GM18505 (cell line): ENCODE measurements at regions not wholly inside any gene's neighbourhood (a gene's known extent, or its start where the extent isn't known, plus 50 kb on each side); places are given as distances from the start of the nearest gene placed in this dataset.
"Not testable (repeated sequence)": the region's sequence is repeated elsewhere in the genome, so short reads cannot be mapped to it uniquely, and the experiment has no call there.

Experiments used
- ATAC-seq: cut with Tn5 transposase; IDR thresholded peaks from one replicate; pipeline ENCODE4 v1.9.1; 2021; ENCODE audit not compliant: unreplicated experiment
- POLR2A ChIP-seq: IDR thresholded peaks from 4 replicates; pipeline ENCODE4 v1.6.1; 2011; ENCODE audit warnings: borderline replicate concordance; ENCODE audit not compliant: insufficient read depth, insufficient read length; ENCODE audit errors: extremely low read depth

DNA sequence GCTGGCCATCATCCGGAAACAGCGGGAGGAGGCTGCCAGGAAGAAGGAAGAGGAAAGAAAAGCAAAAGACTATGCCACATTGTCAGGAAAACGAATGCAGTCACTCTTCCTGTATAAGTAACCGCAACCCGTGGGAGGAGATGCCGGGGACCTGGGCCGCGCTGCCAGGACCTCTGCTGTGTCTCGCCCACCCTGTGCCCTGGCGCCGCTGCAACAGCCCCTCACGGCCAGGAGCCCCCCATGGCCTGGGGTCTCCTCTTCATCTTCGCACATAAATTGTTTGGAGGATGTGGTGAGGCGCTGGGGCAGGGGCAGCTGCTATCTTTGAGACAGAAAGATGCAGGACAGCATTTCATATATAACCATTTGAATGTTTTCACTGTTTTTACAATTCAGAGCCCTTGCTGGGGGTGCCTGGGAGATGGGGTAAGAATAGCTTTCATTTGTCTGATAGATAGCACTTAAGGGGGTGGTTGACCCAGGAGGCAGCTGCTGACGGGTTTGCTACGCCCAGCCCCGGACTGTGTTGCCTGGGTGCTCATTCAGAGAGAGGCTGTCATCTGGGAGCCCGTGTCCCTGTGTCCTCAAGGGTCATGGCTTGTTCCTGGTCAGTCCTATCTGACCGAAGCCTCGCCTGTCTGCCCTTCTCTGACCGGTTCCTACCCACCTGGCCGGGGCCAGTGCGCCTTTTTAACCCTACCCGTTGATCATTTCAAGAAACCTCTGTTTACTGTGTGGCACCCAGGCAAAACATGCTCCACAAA is 1067.7 kb upstream of the COX7C start:
- ATAC-seq = no peak
- TF ChIP-seq POLR2A = no peak

DNA sequence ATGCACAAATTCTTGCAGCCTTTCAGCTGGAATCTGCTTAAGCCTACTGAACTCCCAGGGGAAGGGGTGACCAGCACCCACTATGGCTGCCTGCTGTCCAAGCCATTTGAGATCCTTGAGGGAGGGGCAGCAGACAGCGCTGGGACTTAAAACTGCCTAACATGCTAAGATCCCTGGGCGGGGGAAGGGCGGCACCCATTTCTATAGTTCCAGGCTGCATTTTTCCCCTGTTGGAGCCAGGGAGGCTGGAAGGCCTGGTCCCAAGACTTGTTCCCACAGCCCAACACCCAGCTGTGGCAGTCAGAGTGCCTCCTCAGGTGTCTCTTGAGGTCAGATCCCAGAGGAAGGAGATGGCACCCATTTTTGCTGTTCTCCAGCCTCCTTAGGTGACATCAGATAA is 1061.3 kb upstream of the COX7C start:
- no peak for TF ChIP-seq POLR2A
- no peak for ATAC-seq

DNA sequence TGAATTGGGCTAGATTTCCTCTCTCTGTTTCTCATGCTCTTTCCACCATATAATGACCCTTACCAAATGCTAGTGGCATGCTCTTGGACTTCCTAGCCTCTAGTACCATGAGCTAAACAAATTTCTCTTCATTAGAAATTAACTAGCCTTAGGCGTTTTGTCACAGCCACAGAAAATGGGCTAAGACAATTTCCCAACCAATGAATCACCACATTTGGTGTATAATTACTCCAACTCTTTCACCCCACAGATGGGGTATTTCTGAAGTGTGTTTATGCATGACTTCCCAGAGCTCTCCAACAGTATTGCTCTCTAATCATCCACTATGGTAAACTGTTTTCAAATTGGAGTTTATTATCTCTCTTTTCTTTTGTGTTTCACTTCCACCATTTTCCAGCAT is 1041.1 kb upstream of the COX7C start:
- no peak for ATAC-seq
- no peak for TF ChIP-seq POLR2A

DNA sequence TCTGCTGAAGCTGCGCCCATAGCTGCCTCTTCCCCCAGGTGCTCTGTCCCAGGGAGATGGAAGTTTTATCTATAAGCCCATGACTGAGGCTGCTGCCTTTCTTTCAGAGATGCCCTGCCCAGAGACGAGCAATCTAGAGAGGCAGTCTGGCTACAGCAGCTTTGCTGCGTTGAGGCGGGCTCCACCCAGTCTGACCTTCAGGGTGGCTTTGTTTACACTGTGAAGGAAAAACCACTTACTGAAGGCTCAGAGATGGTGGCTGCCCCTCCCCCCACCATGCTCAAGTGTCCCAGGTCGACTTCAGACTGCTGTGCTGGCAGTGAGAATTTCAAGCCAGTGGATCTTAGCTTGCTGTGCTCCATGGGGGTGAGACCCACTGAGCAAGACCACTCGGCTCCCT is 1029.9 kb upstream of the COX7C start:
- ATAC-seq = not testable (repeated sequence)

DNA sequence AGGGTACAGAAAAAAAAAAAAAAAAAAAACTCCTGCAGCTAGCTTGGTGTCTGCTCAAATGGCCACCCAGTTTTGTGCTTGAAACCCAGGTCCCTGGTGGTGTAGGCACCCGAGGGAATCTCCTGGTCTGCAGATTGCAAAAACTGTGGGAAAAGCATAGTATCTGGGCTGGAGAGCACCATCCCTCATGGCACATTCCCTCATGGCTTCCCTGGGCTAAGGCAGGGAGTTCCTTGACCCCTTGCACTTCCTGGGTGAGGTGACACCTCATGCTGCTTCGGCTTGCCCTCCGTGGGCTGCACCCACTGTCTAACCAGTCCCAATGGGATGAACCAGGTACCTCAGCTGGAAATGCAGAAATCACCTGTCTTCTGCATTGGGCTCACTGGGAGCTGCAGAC is 1029.5 kb upstream of the COX7C start:
- not testable (repeated sequence) for ATAC-seq

DNA sequence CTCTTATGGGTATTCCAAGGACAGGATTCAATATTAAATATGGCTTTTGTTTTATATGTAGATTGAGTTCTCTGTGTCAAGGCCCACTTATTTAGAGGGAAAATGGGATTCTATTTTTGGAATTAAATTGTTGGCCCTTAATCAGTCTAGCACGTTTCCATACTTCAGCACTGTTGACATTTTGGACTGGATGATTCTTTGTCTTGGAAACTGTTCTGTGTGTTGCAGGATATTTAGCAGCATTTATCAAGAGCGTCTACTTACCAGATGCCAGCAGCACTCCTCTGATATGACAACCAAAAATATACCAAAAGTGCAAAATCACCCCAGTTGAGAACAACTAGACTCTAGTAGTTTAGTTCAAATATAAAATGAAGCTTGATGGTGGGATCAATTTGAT is 1027.0 kb upstream of the COX7C start:
- ATAC-seq = no peak
- no peak for TF ChIP-seq POLR2A

DNA sequence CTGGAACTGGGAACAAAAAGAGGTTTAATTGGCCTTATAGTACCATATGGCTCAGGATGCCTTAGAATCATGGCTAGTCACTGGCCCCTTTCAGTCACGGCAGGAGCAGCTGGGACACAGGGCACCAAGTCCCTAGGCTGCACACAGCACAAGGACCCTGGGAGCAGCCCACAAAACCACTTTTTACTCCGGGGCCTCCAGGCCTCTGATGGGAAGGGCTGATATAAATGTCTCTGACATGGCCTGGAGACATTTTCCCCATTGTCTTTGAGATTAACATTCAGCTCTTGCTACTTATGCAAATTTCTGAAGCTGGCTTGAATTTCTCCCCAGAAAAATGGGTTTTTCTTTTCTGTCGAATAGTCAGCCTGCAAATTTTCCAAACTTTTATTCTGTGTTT is 1026.4 kb upstream of the COX7C start:
- TF ChIP-seq POLR2A = no peak
- no peak for ATAC-seq

DNA sequence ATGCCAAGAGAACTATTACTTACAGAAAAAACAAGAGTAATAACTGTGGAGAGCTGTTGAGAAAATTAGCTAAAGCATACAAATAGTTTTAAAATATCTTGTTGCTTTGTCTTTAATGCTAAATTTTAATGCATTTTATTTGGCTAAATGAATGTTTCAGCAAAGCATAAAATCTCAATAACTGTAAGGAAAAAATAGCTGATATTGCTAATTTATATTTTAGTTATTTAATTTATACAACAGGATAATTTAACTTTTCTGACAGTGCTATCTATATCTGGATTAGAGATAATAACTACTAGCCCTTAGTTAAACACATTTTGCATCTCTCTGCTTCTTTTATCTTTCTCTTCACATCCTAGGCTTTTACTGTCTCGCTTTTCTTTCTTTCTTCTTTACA is 1014.9 kb upstream of the COX7C start:
- ATAC-seq = no peak
- no peak for TF ChIP-seq POLR2A

DNA sequence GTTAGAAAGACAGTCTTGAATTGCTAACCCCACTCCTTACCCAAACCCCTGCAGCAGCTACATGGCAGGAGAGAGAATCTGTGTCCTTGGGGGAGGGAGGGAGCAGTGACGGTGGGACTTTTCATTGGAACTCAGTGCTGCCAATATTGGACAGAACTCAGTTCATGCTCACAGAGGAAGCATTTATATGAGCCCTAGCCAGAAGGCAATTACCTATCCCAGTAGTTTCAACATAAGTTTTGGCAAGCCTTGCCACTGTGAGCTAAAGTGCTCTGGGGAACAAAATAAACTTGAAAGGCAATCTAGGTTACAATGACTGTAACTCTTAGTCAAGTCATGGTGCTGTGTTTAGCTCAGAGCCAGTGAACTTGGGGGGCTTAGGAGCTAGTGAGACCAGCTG is 1013.4 kb upstream of the COX7C start:
- no peak for ATAC-seq
- no peak for TF ChIP-seq POLR2A

DNA sequence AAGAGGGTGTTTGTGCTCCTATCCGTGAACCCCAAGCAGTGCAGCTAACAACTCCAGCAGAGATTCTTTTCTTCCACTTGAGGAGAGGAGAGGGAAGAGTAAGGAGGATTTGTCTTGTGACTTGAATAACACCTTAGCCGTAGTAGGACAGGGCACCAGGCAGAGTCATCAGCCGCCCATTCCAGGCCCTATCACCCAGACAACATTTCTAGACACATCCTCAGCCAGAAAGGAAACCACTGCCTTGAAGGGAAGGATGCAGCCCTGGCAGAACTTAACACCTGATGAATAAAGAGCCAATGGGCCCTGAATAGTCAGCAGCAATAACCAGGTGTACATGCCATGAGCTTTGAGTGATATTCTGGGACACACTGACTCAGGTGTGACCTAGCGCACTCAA is 1013.0 kb upstream of the COX7C start:
- no peak for ATAC-seq
- no peak for TF ChIP-seq POLR2A

DNA sequence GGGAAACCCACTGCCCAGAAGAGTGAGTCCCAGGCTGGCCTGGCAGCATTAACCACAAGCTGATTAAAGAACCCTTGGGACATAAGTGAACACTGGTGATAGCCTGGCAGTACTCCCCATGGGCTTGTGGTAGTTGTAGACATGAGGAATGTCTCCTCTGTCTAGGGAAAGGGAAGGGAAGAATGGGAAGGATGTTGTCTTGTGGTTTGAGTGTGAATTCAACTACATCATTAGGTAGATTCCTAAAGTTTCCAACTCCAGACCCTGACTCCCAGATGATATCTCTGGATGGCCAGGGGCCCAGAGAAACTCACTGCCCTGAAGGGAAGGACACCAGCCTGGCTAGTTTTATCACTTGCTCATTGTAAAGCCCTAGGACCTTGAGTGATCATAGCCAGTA is 1012.4 kb upstream of the COX7C start:
- ATAC-seq = no peak
- TF ChIP-seq POLR2A = no peak

DNA sequence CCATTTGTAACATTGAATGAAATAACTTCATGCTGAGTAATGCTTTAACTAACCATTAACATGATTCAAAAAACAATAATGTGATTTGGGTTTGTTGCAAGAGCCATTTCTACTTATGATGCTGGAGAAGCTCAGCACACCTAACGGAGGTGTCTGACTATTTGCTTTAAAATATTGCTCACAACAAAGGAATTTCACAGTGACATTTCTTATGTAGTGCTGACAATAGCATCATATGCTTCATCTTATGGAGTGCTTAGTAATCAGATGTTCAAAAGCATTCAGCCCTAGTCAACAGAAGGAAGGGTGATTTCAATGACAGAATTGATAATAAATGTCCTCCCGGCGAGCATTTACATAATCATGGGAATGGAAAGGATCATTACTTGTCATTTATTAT is 1003.3 kb upstream of the COX7C start:
- no peak for TF ChIP-seq POLR2A
- no peak for ATAC-seq

DNA sequence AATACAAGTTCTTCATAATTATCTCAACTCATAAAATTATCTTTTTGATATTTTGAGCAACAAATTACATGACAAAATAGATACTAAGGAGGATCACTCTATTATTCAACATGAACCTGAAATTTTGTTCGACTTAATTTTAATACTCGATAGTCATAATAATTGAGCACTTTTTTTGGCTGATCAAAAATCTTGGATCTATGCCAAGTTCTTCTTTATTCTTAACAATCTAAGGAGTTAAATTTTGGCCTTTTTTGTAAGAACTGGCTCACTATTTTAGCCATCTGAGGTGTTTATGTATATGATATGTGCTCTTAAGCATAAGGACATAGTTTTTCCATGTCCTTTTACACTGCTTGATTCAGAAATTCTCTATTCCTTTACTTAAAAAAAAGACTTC is 996.1 kb upstream of the COX7C start:
- TF ChIP-seq POLR2A = no peak
- ATAC-seq = no peak

DNA sequence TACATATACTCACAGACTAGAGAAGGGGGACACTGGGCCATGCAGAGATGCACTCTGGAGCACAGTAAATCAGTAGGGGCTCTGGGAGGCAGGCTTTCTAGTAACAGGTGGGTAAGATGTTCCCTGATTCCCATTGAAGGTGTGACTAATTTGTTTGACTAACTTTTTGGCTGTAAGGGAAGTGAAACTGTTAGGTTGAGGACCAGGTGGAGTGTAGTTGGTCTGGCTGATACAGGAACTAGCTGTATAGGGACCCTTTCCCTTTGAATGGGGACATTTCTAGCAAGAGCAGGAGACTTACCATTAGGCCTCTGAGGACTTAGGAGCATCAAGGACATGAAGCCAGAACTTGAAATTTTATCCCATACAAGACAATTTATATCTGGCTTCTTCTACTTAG is 989.6 kb upstream of the COX7C start:
- TF ChIP-seq POLR2A = no peak
- ATAC-seq = no peak

DNA sequence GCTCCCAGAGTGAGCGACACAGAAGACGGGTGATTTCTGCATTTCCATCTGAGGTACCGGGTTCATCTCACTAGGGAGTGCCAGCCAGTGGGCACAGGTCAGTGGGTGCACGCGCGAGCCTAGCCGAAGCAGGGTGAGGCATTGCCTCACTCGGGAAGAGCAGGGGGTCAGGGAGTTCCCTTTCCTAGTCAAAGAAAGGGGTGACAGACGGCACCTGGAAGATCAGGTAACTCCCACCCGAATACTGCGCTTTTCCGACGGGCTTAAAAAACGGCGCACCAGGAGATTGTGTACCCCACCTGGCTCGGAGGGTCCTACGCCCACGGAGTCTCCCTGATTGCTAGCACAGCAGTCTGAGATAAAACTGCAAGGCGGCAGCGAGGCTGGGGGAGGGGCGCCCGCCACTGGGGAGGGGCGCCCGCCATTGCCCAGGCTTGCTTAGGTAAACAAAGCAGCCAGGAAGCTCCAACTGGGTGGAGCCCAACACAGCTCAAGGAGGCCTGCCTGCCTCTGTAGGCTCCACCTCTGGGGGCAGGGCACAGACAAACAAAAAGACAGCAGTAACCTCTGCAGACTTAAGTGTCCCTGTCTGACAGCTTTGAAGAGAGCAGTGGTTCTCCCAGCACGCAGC is 979.1 kb upstream of the COX7C start:
- ATAC-seq = not testable (repeated sequence)
